UCSD-AML1 (cell line): ENCODE measurements at regions not wholly inside any gene's neighbourhood (a gene's known extent, or its start where the extent isn't known, plus 50 kb on each side); places are given as distances from the start of the nearest gene placed in this dataset.

Experiments
- DNase-seq: peaks from one replicate; lab custom pipeline; 2025; ENCODE audit not compliant: unreplicated experiment; lab: John Stamatoyannopoulos, UW

DNA sequence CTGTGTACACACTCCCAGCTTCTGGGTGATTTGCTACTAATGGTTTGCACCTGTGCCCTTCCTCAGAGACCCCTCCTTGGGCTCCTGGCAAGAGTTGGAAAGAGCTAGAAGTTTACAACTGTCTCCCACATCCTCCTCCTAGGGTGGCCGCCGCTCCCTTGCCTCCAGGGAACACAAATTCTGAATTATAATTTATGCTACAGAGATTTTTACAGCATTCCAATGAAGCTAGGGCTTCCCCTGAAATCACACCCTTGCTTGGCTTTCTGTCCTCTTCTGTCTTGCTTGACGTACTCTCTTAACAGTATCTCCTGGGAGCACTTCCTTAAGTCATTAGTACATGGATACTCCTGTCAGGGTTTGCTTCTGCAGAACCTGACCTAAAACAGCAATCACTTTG is 180.2 kb downstream of the KCNA5 start:
- no peak for DNase-seq

DNA sequence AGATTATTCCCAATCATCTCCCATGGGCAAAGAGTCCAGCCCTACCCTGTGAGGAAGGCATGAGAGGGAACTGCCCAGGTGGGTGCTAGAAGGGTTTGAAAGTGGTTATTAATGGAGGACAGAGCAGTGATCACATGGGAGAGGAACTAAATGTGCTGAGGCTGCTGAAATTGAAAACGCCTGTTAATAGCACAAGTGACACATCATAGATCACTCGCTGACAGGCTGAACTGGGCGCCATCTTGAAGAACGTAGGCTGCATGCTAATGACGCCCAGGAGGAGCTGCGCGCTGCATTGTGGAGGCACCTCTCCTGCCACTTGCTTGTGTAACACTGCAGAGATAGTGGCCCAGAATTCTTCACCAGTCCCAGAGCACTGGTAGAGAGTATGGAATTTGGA is 182.9 kb downstream of the KCNA5 start:
- no peak for DNase-seq

DNA sequence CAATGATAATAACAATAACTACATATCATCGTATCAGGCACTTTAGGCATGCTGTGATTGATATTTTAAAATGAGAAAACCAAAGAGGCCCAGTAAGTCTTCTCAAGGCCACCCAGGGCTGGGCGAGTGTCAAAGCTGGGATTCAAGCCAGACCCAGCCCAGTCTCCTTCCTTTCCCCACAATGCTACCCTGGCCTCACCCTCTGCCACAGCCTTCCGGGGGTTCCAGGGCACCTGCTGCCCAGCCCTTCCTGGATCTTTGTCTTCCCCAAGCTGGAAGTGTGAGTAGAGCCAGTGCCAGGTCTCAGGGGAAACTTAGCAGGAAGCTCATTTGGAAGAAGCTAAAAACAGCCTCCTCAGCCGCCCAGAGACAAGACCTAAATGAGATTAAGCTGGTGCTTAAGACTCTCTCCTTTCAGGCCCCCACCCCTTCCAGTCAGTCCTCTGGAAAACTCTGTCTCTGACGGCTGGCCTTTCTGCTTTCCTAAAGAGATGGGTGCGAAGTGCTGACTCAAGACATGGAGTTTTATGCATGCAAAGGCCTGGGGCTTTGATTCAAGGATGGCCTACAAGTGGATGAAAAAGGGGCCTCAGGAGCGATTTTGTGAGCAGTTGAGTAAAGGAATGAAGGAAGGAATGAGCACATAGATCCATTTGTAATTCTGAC is 184.2 kb downstream of the KCNA5 start:
- DNase-seq: no peak

GRCh38 chr12:5230156-5230555 is 186.5 kb downstream of the KCNA5 start:
- no peak for DNase-seq

DNA sequence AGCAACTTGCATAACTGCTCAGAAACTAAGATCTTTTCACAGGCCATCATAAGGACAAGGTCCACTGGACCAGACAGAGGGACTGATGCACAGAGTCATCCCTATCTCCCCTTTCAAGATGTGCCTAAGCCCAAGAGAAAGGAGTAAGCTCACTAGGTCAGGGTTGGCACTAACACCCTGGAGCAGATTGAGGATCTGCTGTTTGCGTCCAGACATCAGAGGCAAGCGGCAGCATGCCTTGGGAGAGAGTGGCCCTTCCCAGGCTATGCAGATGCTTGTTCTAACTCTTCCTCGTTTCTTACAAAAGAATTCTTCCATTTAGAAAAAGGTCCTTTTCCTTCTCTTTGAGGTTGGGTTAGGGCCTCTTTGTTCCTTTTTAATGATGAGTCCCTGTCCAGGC is 187.2 kb downstream of the KCNA5 start:
- no peak for DNase-seq

DNA sequence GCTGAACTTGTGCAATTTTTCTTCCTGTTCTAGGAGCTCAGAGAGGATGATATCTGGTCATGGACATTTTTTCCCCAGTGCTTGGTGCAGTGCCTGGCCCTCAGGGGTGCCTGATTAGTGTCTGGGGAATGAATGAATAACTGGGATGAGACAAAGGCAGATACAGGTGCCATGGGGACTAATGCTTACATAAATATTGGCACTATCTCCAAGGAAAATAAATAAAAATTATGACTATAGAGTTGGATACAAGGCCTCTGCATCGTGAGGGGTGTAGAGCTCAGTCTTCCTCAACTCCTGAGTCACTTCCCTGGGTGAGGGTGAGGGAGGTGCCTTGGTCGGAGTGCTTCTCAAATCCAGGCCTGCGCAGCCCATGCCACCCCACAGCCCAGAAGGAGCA is 188.6 kb downstream of the KCNA5 start:
- no peak for DNase-seq

DNA sequence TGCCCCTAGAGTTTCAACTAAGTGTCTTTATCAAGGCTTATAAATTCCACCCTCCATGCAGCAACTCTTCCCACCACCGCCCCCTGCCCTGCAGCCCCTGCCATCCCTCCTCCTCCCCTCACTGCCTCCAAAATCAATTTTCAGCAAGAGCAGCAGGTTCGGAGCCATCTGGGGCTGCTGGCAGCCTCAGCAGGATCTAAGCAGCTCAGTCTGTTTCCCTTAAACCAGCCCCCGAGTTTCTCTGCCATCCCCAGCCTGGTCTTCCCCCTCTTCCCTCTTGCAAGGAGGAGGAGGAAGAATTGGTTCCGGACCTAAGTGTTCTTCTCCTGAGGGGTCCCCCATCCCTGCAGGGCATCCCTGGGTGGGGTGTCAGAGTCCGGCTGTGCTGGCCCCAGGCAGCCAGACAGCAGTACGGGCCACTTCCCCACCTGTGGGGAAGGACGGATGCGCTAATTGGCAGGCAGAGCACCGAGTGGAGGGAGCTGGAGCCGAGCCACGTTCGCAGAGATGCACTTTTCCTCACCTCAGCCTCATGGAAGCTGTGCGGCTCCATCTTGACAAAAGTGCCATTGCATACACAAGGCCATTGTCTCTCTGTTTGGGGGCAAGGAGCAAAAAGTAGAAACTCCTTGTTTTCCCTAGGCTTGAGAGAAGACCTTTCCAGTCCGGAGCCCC is 189.3 kb downstream of the KCNA5 start:
- no peak for DNase-seq

DNA sequence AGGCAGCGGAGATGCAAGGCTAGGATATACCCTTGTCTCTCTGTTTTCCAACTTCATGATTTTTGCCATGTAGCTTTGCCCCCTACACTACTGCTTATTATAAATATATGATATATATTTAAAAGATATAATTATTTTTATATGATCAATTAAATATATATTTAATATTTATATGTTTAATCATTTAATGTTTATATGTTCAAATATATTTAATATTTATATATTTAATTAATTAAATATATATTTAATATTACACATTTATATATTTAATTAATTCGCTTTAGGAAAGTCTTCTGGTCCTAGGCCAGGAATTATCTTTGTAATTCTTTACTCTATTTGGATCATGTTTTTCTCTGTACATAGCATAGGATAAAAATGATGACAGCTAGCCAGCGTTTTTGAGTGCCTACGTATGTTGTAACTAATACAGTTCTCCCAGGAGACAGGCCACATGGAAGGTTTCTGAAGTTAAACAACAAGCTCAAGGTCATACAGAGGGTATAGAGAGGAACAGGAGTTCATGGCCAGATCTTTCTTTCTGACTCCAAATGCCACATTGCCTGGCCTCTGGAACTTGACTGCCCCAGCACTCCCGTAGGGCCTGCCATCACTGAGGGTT is 192.5 kb downstream of the KCNA5 start:
- DNase-seq: no peak

DNA sequence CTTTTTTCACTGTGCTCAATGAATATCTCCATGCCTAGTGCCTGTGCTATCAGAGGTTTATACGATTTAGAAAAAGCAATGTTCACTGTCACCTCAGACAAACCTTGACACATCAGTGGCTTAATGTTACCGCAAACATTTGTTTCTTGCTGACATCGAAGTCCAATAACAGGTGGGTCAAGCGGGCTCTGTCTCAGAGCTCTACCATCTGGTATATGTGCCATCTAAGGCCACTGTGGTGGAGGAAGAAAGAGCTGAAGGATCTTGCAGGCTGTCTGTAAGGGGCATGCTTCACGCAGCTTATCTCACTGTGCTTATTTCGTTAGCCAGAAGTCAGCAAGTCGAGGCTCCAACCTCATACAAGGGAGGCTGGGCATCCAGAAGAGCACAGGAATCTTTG is 189.5 kb upstream of the NTF3 start:
- DNase-seq: no peak

- no peak for DNase-seq
These were observed 188.9 kb upstream of the NTF3 start for GRCh38 chr12:5243014-5243413.

- DNase-seq: no peak
These were observed 187.4 kb upstream of the NTF3 start for GRCh38 chr12:5244513-5244972.

DNA sequence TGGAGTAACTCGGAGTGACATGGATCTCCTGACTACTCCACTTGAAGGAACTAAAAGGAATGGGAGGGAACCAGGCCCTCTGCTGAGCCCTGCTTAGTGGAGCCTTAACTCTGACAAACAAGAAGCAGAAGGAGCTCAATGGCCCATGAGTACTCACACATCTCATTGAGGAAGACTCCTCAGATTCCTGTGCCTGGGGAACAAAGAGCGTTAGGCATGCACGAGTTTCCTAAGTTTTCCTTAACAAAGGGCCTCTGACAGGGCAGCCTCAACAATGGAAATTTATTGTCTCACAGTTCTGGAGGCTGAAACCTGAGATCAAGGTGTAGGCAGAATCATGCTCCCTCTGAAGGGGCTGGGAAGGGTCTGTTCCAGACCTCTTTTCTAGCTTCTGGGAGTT is 185.7 kb upstream of the NTF3 start:
- DNase-seq: no peak

- no peak for DNase-seq
These were observed 184.8 kb upstream of the NTF3 start for GRCh38 chr12:5247144-5247543.

- no peak for DNase-seq
These were observed 183.7 kb upstream of the NTF3 start for GRCh38 chr12:5248230-5248629.

DNA sequence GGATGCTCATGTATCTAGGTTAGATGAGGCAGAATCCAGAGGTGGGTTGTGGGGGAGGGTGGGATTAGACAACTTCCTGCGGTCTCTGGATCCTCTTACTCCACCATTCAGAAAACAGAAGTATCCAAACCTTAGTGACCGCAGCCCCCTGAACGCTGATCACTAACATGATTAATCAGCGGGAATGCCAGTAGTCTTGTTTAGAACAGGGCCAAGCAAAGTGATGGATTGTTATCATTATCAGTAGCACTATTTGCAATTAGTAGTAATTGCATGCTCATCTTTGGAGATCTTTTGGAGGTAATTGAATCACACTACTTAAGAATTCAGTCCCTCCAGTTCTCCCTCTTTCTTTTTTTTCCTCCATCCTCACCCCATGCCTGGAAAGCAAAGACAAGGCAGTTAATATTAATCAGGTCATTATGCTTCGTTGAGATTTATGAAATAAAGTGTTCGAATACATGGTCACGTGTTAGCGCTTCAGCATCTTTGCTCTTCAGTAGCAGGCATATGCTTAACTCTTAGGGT is 182.8 kb upstream of the NTF3 start:
- no peak for DNase-seq

GRCh38 chr12:5251092-5251491 is 180.8 kb upstream of the NTF3 start:
- DNase-seq: no peak

DNA sequence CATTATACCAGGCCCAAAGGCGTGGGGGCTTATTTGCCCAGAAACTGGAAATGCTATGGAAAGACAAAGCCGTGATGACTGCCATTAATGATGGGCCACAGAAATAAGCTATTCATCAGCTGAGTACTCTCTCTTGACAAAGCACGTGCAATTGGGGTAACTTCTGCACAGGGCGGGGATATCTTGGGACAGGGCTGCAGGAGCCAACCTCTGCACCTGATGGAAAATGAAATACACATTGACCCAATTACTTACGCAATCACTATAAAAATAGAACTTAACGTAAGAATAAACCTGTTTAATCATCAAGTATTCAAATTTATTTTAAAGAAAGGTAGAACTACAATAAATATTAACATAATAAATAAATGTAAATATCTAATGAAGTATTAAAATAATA is 180.1 kb upstream of the NTF3 start:
- no peak for DNase-seq

- no peak for DNase-seq
These were observed 177.2 kb upstream of the NTF3 start for GRCh38 chr12:5254703-5255102.

- no peak for DNase-seq
These were observed 174.0 kb upstream of the NTF3 start for GRCh38 chr12:5257763-5258495.

DNA sequence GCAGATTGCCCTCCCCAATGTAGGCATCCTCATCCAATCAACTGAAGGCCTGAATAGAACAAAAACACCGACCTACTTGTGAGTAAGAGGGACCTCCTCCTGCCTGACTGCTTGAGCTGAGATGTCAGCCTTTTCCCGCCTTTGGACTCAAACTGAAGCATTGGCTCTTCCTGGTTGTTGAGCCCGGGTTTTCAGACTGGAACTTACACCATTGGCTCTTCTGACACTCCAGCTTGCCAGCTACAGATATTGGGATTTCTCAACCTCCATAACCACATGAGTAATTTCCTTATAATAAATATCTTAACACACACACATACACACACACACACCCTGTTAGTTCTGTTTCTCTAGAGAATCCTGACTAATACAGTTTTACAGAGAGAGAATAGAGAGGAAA is 173.4 kb upstream of the NTF3 start:
- DNase-seq: no peak

DNA sequence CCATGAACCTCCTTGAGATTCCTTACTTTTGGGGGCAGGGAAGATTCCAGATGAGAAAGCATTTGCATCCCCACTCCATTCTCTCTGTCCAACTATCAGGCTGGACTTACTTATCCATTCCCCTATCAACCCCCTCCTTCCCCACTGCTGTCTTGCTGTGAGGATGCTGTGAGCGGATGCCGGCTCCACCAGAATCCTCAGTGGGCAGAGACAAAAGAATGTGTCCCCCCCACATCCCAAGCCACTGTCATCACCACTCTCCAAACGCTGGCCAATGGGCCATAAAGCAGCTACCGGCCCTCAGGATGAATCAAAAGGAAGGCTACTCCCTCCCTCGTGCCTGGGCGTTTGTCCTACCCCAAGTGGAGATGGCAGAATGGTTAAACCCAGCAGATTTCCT is 173.0 kb upstream of the NTF3 start:
- DNase-seq: no peak

DNA sequence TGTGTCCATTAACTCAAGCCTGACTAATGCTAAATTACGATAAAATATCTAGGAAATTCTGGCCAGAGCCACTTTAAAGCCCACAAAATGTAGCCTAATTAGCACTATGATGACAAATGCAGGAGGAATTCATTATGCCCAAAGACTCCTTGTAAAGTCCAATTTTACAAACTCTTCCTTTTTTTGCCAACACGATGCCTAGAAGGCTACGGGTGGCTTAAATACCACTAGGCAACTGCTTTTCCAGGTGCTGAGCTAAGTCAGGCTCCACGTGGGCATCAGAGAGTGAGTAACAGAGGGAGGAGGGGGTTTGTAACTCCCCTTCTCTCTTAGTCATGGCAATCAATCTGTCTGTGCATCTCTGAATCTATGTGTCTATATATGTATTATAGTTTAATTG is 172.4 kb upstream of the NTF3 start:
- DNase-seq: no peak
